SU-DHL-6 (cell line): ENCODE measurements at regions not wholly inside any gene's neighbourhood (a gene's known extent, or its start where the extent isn't known, plus 50 kb on each side); places are given as distances from the start of the nearest gene placed in this dataset.
"Not testable (repeated sequence)": the region's sequence is repeated elsewhere in the genome, so short reads cannot be mapped to it uniquely, and the experiment has no call there.

ENCODE experiments used
- H2AFZ ChIP-seq: fragments of 200-600 bp; sonication (generic); 2 replicates; pipeline ENCODE4 v1.6.1; 2014; ENCODE audit warnings: low read depth, mild to moderate bottlenecking, moderate library complexity, mixed read lengths, antibody characterized with exemption, low read length; ENCODE audit not compliant: severe bottlenecking
- H3F3A ChIP-seq: fragments of 200-600 bp; shearing (Covaris generic); 2 replicates; pipeline ENCODE4 v1.6.0; 2016; ENCODE audit warnings: antibody characterized with exemption, mild to moderate bottlenecking; ENCODE audit not compliant: insufficient read depth
- H3K27ac ChIP-seq: fragments of 200-600 bp; sonication (generic); 2 replicates; pipeline ENCODE4 v1.5.1; 2016; ENCODE audit warnings: low read depth, mild to moderate bottlenecking, low read length, moderate library complexity, mixed read lengths
- H3K27me3 ChIP-seq: fragments of 200-600 bp; sonication (generic), shearing (Covaris generic); 2 replicates; pipeline ENCODE4 v1.6.0; 2014; ENCODE audit warnings: mild to moderate bottlenecking, low read length
- H3K36me3 ChIP-seq: fragments of 200-600 bp; sonication (generic); 2 replicates; pipeline ENCODE4 v1.6.1; 2014; ENCODE audit warnings: mild to moderate bottlenecking, low read length, mixed read lengths
- H3K4me2 ChIP-seq: fragments of 300-600, 200-600 bp; shearing (Covaris generic), sonication (generic); 2 replicates; pipeline ENCODE4 v1.6.0; 2014; ENCODE audit warnings: low read length, low read depth, mild to moderate bottlenecking; ENCODE audit not compliant: poor library complexity, severe bottlenecking
- H3K4me3 ChIP-seq: fragments of 200-600 bp; sonication (generic); 2 replicates; pipeline ENCODE4 v1.5.1; 2014; ENCODE audit warnings: antibody characterized with exemption, low read length, mild to moderate bottlenecking, mixed read lengths; ENCODE audit not compliant: insufficient read depth, poor library complexity, severe bottlenecking
- H3K79me2 ChIP-seq: fragments of 200-600 bp; sonication (generic); 2 replicates; pipeline ENCODE4 v1.6.1; 2014; ENCODE audit warnings: mild to moderate bottlenecking, low read length, moderate library complexity; ENCODE audit not compliant: insufficient read depth
- H3K9ac ChIP-seq: fragments of 200-600 bp; sonication (generic); 2 replicates; pipeline ENCODE4 v1.7.0; 2014; ENCODE audit warnings: mild to moderate bottlenecking, low read length
- H3K9me2 ChIP-seq: fragments of 200-600 bp; sonication (generic); replicated peaks from 2 replicates; pipeline ENCODE4 v1.6.1; 2014; ENCODE audit warnings: low read length; ENCODE audit not compliant: insufficient read depth
- H3K9me3 ChIP-seq: fragments of 200-600 bp; sonication (generic); 2 replicates; pipeline ENCODE4 v1.6.1; 2014; ENCODE audit warnings: low read length, mixed read lengths; ENCODE audit not compliant: insufficient read depth
- H4K20me1 ChIP-seq: fragments of 200-600 bp; sonication (generic); 2 replicates; pipeline ENCODE4 v1.6.1; 2014; ENCODE audit warnings: low read depth, mild to moderate bottlenecking, antibody characterized with exemption, low read length, moderate library complexity, mixed read lengths
- CTCF ChIP-seq: fragments of 200-600 bp; sonication (generic); IDR thresholded peaks from one replicate; pipeline ENCODE4 v1.5.1; 2017; ENCODE audit warnings: antibody characterized with exemption, mild to moderate bottlenecking, low read length, moderate library complexity; ENCODE audit not compliant: insufficient read depth, poor library complexity, severe bottlenecking
- EZH2phosphoT487 ChIP-seq: fragments of 200-600 bp; sonication (generic), shearing (Covaris generic); conservative IDR thresholded peaks from 2 replicates; pipeline ENCODE4 v1.6.1; 2018; ENCODE audit warnings: mild to moderate bottlenecking, antibody characterized with exemption, low read length, moderate library complexity, mixed read lengths

- no peak overlapping the region for H3K27ac ChIP-seq
- H3K79me2 ChIP-seq = peaks cover 60% of the 10 kb centered on the region
- H3K36me3 ChIP-seq = no peaks in the 10 kb centered on the region
- H3K4me2 ChIP-seq = no peak overlapping the region
- no peak overlapping the region for H3K4me3 ChIP-seq
- no peaks in the 10 kb centered on the region for H3K9me3 ChIP-seq
- H4K20me1 ChIP-seq = no peaks in the 10 kb centered on the region
- H3K9me2 ChIP-seq = no peaks in the 10 kb centered on the region
- TF ChIP-seq CTCF (no peak), EZH2phosphoT487 (no peak)
- H3F3A ChIP-seq = no peaks in the 10 kb centered on the region
- H2AFZ ChIP-seq = no peak overlapping the region
- H3K27me3 ChIP-seq = no peaks in the 10 kb centered on the region
- H3K9ac ChIP-seq = no peak overlapping the region
These were observed 112.1 kb upstream of the XIST start for GRCh38 chrX:73964579-73964978.

GRCh38 chrX:73963682-73964081 lies 111.2 kb upstream of the XIST start:
- no peaks in the 10 kb centered on the region for H3K27me3 ChIP-seq
- H3F3A ChIP-seq = no peaks in the 10 kb centered on the region
- no peak overlapping the region for H2AFZ ChIP-seq
- no peak overlapping the region for H3K27ac ChIP-seq
- TF ChIP-seq CTCF (no peak), EZH2phosphoT487 (no peak)
- no peaks in the 10 kb centered on the region for H3K9me2 ChIP-seq
- H3K79me2 ChIP-seq = peaks cover 69% of the 10 kb centered on the region
- H3K9me3 ChIP-seq = no peaks in the 10 kb centered on the region
- no peaks in the 10 kb centered on the region for H3K36me3 ChIP-seq
- H3K4me3 ChIP-seq = no peak overlapping the region
- no peaks in the 10 kb centered on the region for H4K20me1 ChIP-seq
- no peak overlapping the region for H3K4me2 ChIP-seq
- no peak overlapping the region for H3K9ac ChIP-seq

- H3K9me3 ChIP-seq = no peaks in the 10 kb centered on the region
- H3K27ac ChIP-seq = no peak overlapping the region
- TF ChIP-seq CTCF (no peak), EZH2phosphoT487 (no peak)
- no peaks in the 10 kb centered on the region for H4K20me1 ChIP-seq
- H3K9me2 ChIP-seq = no peaks in the 10 kb centered on the region
- H2AFZ ChIP-seq = no peak overlapping the region
- H3F3A ChIP-seq = no peaks in the 10 kb centered on the region
- H3K9ac ChIP-seq = no peak overlapping the region
- peaks cover 71% of the 10 kb centered on the region for H3K79me2 ChIP-seq
- no peak overlapping the region for H3K4me2 ChIP-seq
- no peak overlapping the region for H3K4me3 ChIP-seq
- H3K27me3 ChIP-seq = no peaks in the 10 kb centered on the region
- H3K36me3 ChIP-seq = no peaks in the 10 kb centered on the region
These were observed 110.4 kb upstream of the XIST start for GRCh38 chrX:73962948-73963347.

GRCh38 chrX:73961867-73962266 lies 109.4 kb upstream of the XIST start:
- not testable (repeated sequence) for H3K27ac ChIP-seq, H3F3A ChIP-seq, H3K9ac ChIP-seq, H4K20me1 ChIP-seq, H3K27me3 ChIP-seq, H3K9me3 ChIP-seq, H3K9me2 ChIP-seq, H3K4me3 ChIP-seq, H2AFZ ChIP-seq, H3K36me3 ChIP-seq, H3K4me2 ChIP-seq
- H3K79me2 ChIP-seq = peaks cover 73% of the 10 kb centered on the region
